Muscle layer of duodenum (tissue), 2 donors: ENCODE measurements at regions not wholly inside any gene's neighbourhood (a gene's known extent, or its start where the extent isn't known, plus 50 kb on each side); places are given as distances from the start of the nearest gene placed in this dataset.
"Not testable (repeated sequence)": the region's sequence is repeated elsewhere in the genome, so short reads cannot be mapped to it uniquely, and the experiment has no call there.

ENCODE experiments used
- H3K27ac ChIP-seq: one replicate; pipeline ENCODE4 v1.7.0; 2013; ENCODE audit warnings: mild to moderate bottlenecking, low read length
- H3K27me3 ChIP-seq: one replicate; pipeline ENCODE4 v1.7.0; 2013; ENCODE audit warnings: low read depth, mild to moderate bottlenecking, control low read depth, low read length
- H3K36me3 ChIP-seq, 2 donors: one replicate each; pipeline ENCODE4 v1.7.0; 2013; ENCODE audit warnings: low read length in 2 of 2, control low read depth in 1 of 2, mild to moderate bottlenecking in 1 of 2; ENCODE audit not compliant: insufficient read depth in 2 of 2, control insufficient read depth in 1 of 2
- H3K4me1 ChIP-seq, 2 donors: one replicate each; pipeline ENCODE4 v1.7.0; 2013; ENCODE audit warnings: low read length in 2 of 2, mild to moderate bottlenecking in 2 of 2, control low read depth in 1 of 2, moderate library complexity in 1 of 2; ENCODE audit not compliant: insufficient read depth in 2 of 2, control insufficient read depth in 1 of 2
- H3K4me3 ChIP-seq, 2 donors: one replicate each; pipeline ENCODE4 v1.7.0; 2013; ENCODE audit warnings: low read length in 2 of 2, low read depth in 1 of 2, mild to moderate bottlenecking in 1 of 2
- H3K9me3 ChIP-seq, 2 donors: one replicate each; pipeline ENCODE4 v1.7.0; 2013; ENCODE audit warnings: low read length in 2 of 2, control low read depth in 1 of 2, mild to moderate bottlenecking in 1 of 2; ENCODE audit not compliant: control insufficient read depth in 1 of 2
- donor health status: healthy.

- Histone ChIP-seq H3K27ac (no peak overlapping the region), H3K4me3 (no peak overlapping the region), H3K9me3 (no peaks in the 10 kb centered on the region), H3K4me1 (no peaks in the 10 kb centered on the region), H3K36me3 (no peaks in the 10 kb centered on the region), H3K27me3 (no peaks in the 10 kb centered on the region)
Observed at GRCh38 chr2:234162861-234163260, 112.4 kb downstream of the SPP2 start.

GRCh38 chr2:234161932-234162331 lies 111.4 kb downstream of the SPP2 start:
- Histone ChIP-seq H3K4me1 (no peaks in the 10 kb centered on the region), H3K36me3 (no peaks in the 10 kb centered on the region), H3K27ac (no peak overlapping the region), H3K4me3 (no peak overlapping the region), H3K9me3 (no peaks in the 10 kb centered on the region), H3K27me3 (no peaks in the 10 kb centered on the region)

GRCh38 chr2:234158812-234159211 lies 108.3 kb downstream of the SPP2 start:
- no peaks in the 10 kb centered on the region for H3K27me3 ChIP-seq
- no peak overlapping the region for H3K4me3 ChIP-seq
- no peaks in the 10 kb centered on the region for H3K4me1 ChIP-seq
- H3K27ac ChIP-seq: no peak overlapping the region
- H3K9me3 ChIP-seq: no peaks in the 10 kb centered on the region
- no peaks in the 10 kb centered on the region for H3K36me3 ChIP-seq

GRCh38 chr2:234157817-234158588 lies 107.5 kb downstream of the SPP2 start:
- Histone ChIP-seq H3K4me1 (no peaks in the 10 kb centered on the region), H3K27me3 (no peaks in the 10 kb centered on the region), H3K9me3 (no peaks in the 10 kb centered on the region), H3K4me3 (no peak overlapping the region), H3K36me3 (no peaks in the 10 kb centered on the region), H3K27ac (no peak overlapping the region)

GRCh38 chr2:234156326-234156725 lies 105.8 kb downstream of the SPP2 start:
- no peaks in the 10 kb centered on the region for H3K36me3 ChIP-seq
- no peak overlapping the region for H3K27ac ChIP-seq
- peaks cover 0 to 2% of the 10 kb centered on the region in 2 donors for H3K9me3 ChIP-seq
- no peaks in the 10 kb centered on the region for H3K27me3 ChIP-seq
- H3K4me3 ChIP-seq: no peak overlapping the region
- no peaks in the 10 kb centered on the region for H3K4me1 ChIP-seq

GRCh38 chr2:234152835-234153234 lies 102.3 kb downstream of the SPP2 start:
- H3K27ac ChIP-seq, H3K27me3 ChIP-seq, H3K9me3 ChIP-seq, H3K36me3 ChIP-seq, H3K4me3 ChIP-seq, H3K4me1 ChIP-seq: not testable (repeated sequence)

GRCh38 chr2:234147335-234147861 lies 96.9 kb downstream of the SPP2 start:
- no peak overlapping the region for H3K4me3 ChIP-seq
- no peaks in the 10 kb centered on the region for H3K4me1 ChIP-seq
- H3K9me3 ChIP-seq: no peaks in the 10 kb centered on the region
- H3K36me3 ChIP-seq: no peaks in the 10 kb centered on the region
- no peak overlapping the region for H3K27ac ChIP-seq
- H3K27me3 ChIP-seq: no peaks in the 10 kb centered on the region

DNA sequence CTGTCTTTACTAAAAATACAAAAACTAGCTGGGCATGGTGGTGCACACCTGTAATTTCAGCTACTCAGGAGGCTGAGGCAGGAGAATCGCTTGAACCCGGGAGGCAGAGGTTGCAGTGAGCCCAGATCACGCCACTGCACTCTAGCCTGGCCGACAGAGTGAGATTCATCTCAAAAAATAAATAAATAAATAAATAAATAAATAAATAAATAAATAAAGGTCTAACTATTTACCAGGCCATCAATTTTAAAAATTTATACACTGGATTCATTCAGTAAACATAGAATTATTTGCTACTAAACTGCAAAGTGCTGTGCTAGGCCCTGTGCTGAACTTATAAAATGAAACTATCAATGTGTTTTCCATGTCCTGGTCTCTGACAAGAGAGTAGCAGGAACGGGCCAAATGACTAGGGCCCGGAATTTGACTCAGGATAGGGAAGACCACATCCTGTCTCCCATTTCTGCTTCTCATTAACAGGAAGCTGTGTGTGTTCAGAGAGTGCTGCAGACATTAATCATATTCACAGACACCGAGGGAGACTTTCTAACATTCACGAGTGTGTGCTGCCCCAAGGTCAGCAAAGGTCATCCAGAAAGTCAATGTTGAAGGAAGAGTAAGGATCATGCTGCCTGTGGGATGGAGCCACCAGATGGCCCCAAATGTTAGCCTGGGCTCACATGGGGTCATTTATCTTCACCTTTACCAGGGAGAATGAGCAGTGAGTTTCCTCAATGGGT lies 95.8 kb downstream of the SPP2 start:
- H3K36me3 ChIP-seq: no peaks in the 10 kb centered on the region
- H3K27me3 ChIP-seq: no peaks in the 10 kb centered on the region
- H3K9me3 ChIP-seq: no peaks in the 10 kb centered on the region
- no peak overlapping the region for H3K4me3 ChIP-seq
- no peak overlapping the region for H3K27ac ChIP-seq
- H3K4me1 ChIP-seq: no peaks in the 10 kb centered on the region

GRCh38 chr2:234145511-234145910 lies 95.0 kb downstream of the SPP2 start:
- H3K4me1 ChIP-seq: no peaks in the 10 kb centered on the region
- no peaks in the 10 kb centered on the region for H3K27me3 ChIP-seq
- no peak overlapping the region for H3K4me3 ChIP-seq
- H3K27ac ChIP-seq: no peak overlapping the region
- no peaks in the 10 kb centered on the region for H3K9me3 ChIP-seq
- H3K36me3 ChIP-seq: no peaks in the 10 kb centered on the region

- no peak overlapping the region for H3K4me3 ChIP-seq
- no peaks in the 10 kb centered on the region for H3K4me1 ChIP-seq
- no peaks in the 10 kb centered on the region for H3K36me3 ChIP-seq
- no peaks in the 10 kb centered on the region for H3K27me3 ChIP-seq
- H3K27ac ChIP-seq: no peak overlapping the region
- peaks cover 0 to 1% of the 10 kb centered on the region in 2 donors for H3K9me3 ChIP-seq
Observed at GRCh38 chr2:234145057-234145456, 94.6 kb downstream of the SPP2 start.

- Histone ChIP-seq H3K27me3 (no peaks in the 10 kb centered on the region), H3K4me1 (no peaks in the 10 kb centered on the region), H3K27ac (no peak overlapping the region), H3K9me3 (peaks cover 0 to 4% of the 10 kb centered on the region in 2 donors), H3K36me3 (no peaks in the 10 kb centered on the region), H3K4me3 (no peak overlapping the region)
Observed at GRCh38 chr2:234143896-234144295, 93.4 kb downstream of the SPP2 start.
